T-cell (primary cell): ENCODE measurements at regions not wholly inside any gene's neighbourhood (a gene's known extent, or its start where the extent isn't known, plus 50 kb on each side); places are given as distances from the start of the nearest gene placed in this dataset.

ENCODE experiments used
- ATAC-seq, 4 experiments: fragments of 200-7000 bp in 3 of 4; fragments of 150-1000 bp in 1 of 4; cut with Tn5 transposase; replicated peaks in 1 of 4; 1 replicate in 3 of 4; 2 replicates in 1 of 4; pipeline ENCODE4 v1.10.0; 2021; ENCODE audit warnings: moderate library complexity in 3 of 4, mild to moderate bottlenecking in 2 of 4, moderate number of reproducible peaks in 1 of 4
- CTCF ChIA-PET, 2 donors: fragments of 300-600 bp; sonication (Branson Sonifier 250); formaldehyde crosslinking; loops; one replicate each; lab custom pipeline; 2022; ENCODE audit warnings: antibody characterized with exemption in 2 of 2; lab: Charles Lee
- POLR2A ChIA-PET, 2 donors: fragments of 300-600 bp; sonication (Branson Sonifier 250); formaldehyde crosslinking; loops; one replicate each; lab custom pipeline; 2022; ENCODE audit warnings: antibody characterized with exemption in 2 of 2; lab: Charles Lee
- DNase-seq, 35 experiments: peaks; one replicate each; pipeline versions ENCODE4 v3.0.0 to v3.0.0-alpha.2; 2013 to 2023
- H3K27ac ChIP-seq: one replicate; pipeline ENCODE4 v1.5.1; 2013; ENCODE audit warnings: low read length
- H3K27me3 ChIP-seq, 2 experiments: replicated peaks in 1 of 2; 1 replicate in 1 of 2; 2 replicates in 1 of 2; pipeline versions ENCODE4 v1.6.1 to v1.7.0; 2013; ENCODE audit warnings: low read length in 1 of 2, mixed read lengths in 1 of 2; ENCODE audit not compliant: control insufficient read depth in 2 of 2, insufficient read depth in 2 of 2; ENCODE audit errors: extremely low read depth in 1 of 2
- H3K36me3 ChIP-seq, 2 donors: 1 replicate in 1 of 2; 2 replicates in 1 of 2; pipeline versions ENCODE4 v1.6.1 to v1.7.0; 2013; ENCODE audit warnings: low read length in 1 of 2; ENCODE audit not compliant: control insufficient read depth in 2 of 2, insufficient read depth in 1 of 2; ENCODE audit errors: extremely low read depth in 1 of 2
- H3K4me1 ChIP-seq, 2 experiments: 1 replicate in 1 of 2; 2 replicates in 1 of 2; pipeline versions ENCODE4 v1.6.1 to v1.7.0; 2013; ENCODE audit warnings: low read length in 2 of 2, mixed read lengths in 1 of 2; ENCODE audit not compliant: insufficient read depth in 2 of 2, control insufficient read depth in 1 of 2; ENCODE audit errors: extremely low read depth in 1 of 2
- H3K4me3 ChIP-seq, 2 donors: 1 replicate in 1 of 2; 2 replicates in 1 of 2; pipeline versions ENCODE4 v1.5.1 to v1.7.0; 2013; ENCODE audit warnings: mild to moderate bottlenecking in 2 of 2, low read length in 1 of 2, moderate library complexity in 1 of 2; ENCODE audit not compliant: control insufficient read depth in 1 of 2; ENCODE audit errors: extremely low read depth in 1 of 2
- H3K9me3 ChIP-seq: 2 replicates; pipeline ENCODE4 v1.7.0; 2013
- H3K27ac Mint-ChIP-seq, 2 donors: one replicate each; pipeline ENCODE4 v1.8.0; 2020 to 2021; ENCODE audit warnings: mild to moderate bottlenecking in 2 of 2, mixed read lengths in 2 of 2
- H3K27me3 Mint-ChIP-seq, 2 donors: one replicate each; pipeline ENCODE4 v1.8.0; 2021 to 2022; ENCODE audit warnings: mixed read lengths in 2 of 2
- H3K36me3 Mint-ChIP-seq: one replicate; pipeline ENCODE4 v1.8.0; 2021; ENCODE audit warnings: mixed read lengths
- H3K4me1 Mint-ChIP-seq, 3 donors: one replicate each; pipeline ENCODE4 v1.8.0; 2020 to 2022; ENCODE audit warnings: mixed read lengths in 3 of 3, mild to moderate bottlenecking in 1 of 3
- H3K4me3 Mint-ChIP-seq, 3 donors: one replicate each; pipeline ENCODE4 v1.8.0; 2020 to 2022; ENCODE audit warnings: mild to moderate bottlenecking in 3 of 3, mixed read lengths in 3 of 3, moderate library complexity in 3 of 3
- H3K9me3 Mint-ChIP-seq, 3 donors: one replicate each; pipeline ENCODE4 v1.8.0; 2020 to 2022; ENCODE audit warnings: mixed read lengths in 3 of 3
- WGBS: methylation state at CpG from one replicate; pipeline ENCODE4 v1.1.5; 2013; ENCODE audit warnings: missing lambda C conversion rate; ENCODE audit not compliant: insufficient coverage; 5-methylcytosine and 5-hydroxymethylcytosine counted together

DNA sequence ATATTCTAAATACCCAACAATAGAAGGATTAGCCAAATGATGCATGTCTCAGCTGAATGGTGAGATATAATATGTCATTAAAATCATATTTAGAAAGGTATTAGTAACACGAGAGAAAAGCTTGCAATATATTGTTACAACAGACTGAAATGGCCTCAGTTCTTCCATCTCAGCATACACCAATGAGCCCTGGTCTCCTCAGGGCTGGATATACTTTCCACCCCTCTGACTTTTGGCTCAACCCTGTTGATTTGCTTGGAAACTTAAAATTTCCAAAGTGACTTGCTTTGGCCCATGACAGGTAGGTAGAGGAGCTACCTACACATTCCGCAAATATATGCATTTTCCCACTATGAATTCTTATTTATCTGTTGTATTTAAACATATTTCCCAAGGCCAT, 908.1 kb upstream of the TMEM132C start:
- ATAC-seq (no peak), DNase-seq (no peak)
- Mint-ChIP-seq H3K9me3 (peaks cover 0 to 8% (median 0%) of the 10 kb centered on the region in 3 donors), H3K36me3 (no peaks in the 10 kb centered on the region), H3K27ac (no peak overlapping the region), H3K4me1 (no peaks in the 10 kb centered on the region), H3K4me3 (no peak overlapping the region), H3K27me3 (no peaks in the 10 kb centered on the region)
- CTCF ChIA-PET, result no interaction called here
- H3K4me1 ChIP-seq, result no peaks in the 10 kb centered on the region
- no CpG with 5 or more reads among the region's 2 CpGs for WGBS
- POLR2A ChIA-PET, result no interaction called here
- no peaks in the 10 kb centered on the region for H3K27me3 ChIP-seq
- no peak overlapping the region for H3K4me3 ChIP-seq
- no peaks in the 10 kb centered on the region for H3K9me3 ChIP-seq
- H3K27ac ChIP-seq, result no peak overlapping the region
- H3K36me3 ChIP-seq, result no peaks in the 10 kb centered on the region

DNA sequence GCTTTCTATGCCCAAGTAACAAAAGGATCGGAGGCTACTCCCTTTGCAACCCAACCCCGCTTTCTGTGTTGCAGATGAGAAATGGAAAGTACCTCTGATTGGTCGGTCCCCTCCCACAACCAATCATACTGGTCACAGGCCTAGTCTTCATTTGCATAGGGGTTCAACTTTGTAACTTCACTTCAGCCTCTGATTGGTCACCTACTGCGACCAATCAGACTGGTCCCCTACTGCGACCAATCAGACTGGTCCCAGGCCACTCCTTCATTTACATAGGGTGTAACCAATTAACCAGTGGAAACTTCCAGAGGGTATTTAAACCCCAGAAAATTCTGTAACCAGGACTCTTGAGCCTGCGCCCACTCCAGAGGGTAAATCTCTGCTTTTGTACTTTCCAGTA, 906.4 kb upstream of the TMEM132C start:
- no peaks in the 10 kb centered on the region for H3K36me3 Mint-ChIP-seq
- Histone ChIP-seq H3K27ac (no peak overlapping the region), H3K27me3 (no peaks in the 10 kb centered on the region), H3K9me3 (no peaks in the 10 kb centered on the region), H3K4me3 (no peak overlapping the region), H3K36me3 (no peaks in the 10 kb centered on the region), H3K4me1 (no peaks in the 10 kb centered on the region)
- CTCF ChIA-PET, result no interaction called here
- no peak overlapping the region for H3K27ac Mint-ChIP-seq
- POLR2A ChIA-PET, result no interaction called here
- H3K4me3 Mint-ChIP-seq, result no peak overlapping the region
- WGBS, result no CpG with 5 or more reads among the region's 6 CpGs
- H3K9me3 Mint-ChIP-seq, result peaks cover 3 to 9% (median 9%) of the 10 kb centered on the region in 3 donors
- no peaks in the 10 kb centered on the region for H3K4me1 Mint-ChIP-seq
- peaks cover 0 to 2% of the 10 kb centered on the region in 2 donors for H3K27me3 Mint-ChIP-seq
- ATAC-seq (no peak), DNase-seq (no peak)

DNA sequence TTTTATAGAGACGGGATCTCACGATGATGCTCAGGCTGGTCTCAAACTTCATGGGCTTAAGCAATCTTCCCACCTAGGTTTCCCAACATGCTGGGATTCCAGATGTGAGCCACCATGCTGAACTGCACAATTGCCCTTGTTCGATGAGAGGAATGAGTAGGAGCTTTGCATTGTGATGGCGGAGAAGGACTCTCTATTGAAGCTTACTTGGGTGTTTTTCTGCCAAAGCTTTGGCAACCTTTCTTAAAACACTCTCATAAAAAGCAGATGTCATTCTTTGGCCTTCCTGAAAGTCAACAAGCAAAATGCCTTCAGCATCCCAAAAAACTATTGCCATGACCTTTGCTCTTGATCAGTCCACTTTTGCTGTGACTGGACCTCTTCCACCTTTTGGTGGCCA, 904.8 kb upstream of the TMEM132C start:
- no peak overlapping the region for H3K27ac ChIP-seq
- ChIA-PET POLR2A (no interaction called here), CTCF (no interaction called here)
- Mint-ChIP-seq H3K4me1 (no peaks in the 10 kb centered on the region), H3K27ac (no peak overlapping the region), H3K9me3 (peaks cover 7 to 13% (median 11%) of the 10 kb centered on the region in 3 donors), H3K4me3 (no peak overlapping the region), H3K27me3 (peaks cover 0 to 2% of the 10 kb centered on the region in 2 donors), H3K36me3 (no peaks in the 10 kb centered on the region)
- H3K36me3 ChIP-seq, result no peaks in the 10 kb centered on the region
- WGBS, result no CpG with 5 or more reads among the region's 4 CpGs
- no peaks in the 10 kb centered on the region for H3K9me3 ChIP-seq
- H3K4me3 ChIP-seq, result no peak overlapping the region
- DNase-seq (no peak), ATAC-seq (no peak)
- H3K4me1 ChIP-seq, result no peaks in the 10 kb centered on the region
- H3K27me3 ChIP-seq, result no peaks in the 10 kb centered on the region

- ATAC-seq, result no peak
- POLR2A ChIA-PET, result no interaction called here
- peaks cover 7 to 11% (median 11%) of the 10 kb centered on the region in 3 donors for H3K9me3 Mint-ChIP-seq
These were observed 903.6 kb upstream of the TMEM132C start for GRCh38 chr12:127363392-127363791.

DNA sequence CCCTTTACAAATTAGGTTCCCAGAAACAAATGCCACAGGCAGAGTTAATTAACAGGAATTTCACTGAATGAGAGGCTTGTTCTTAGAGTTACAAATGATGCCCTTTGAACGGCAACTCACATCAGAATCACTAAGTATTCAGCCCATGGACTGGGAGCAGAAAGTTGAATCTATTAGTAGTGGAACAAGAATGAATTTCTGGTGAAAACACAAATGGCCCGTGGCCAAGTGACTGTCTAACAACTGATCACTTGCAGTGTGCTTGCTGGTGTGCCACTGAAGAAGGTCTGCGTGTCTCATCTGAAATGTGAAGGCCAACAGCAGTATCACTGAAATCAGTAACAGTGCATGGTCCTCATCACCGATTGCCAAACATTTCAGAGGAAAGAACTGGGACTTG, 893.4 kb upstream of the TMEM132C start:
- POLR2A ChIA-PET, result no interaction called here
- no peak for DNase-seq
- H3K27ac Mint-ChIP-seq, result no peak overlapping the region

More at GRCh38 chr12:127363392-127363791, 903.6 kb upstream of the TMEM132C start:
- H3K4me1 ChIP-seq, result no peaks in the 10 kb centered on the region
- CTCF ChIA-PET, result no interaction called here
- no peaks in the 10 kb centered on the region for H3K36me3 Mint-ChIP-seq
- no peak overlapping the region for H3K27ac Mint-ChIP-seq
- WGBS, result 33% methylated on average over 1 of the region's 2 CpGs
- no peak overlapping the region for H3K27ac ChIP-seq
- no peaks in the 10 kb centered on the region for H3K36me3 ChIP-seq
- H3K4me3 ChIP-seq, result no peak overlapping the region
- H3K4me3 Mint-ChIP-seq, result no peak overlapping the region
- peaks cover 0 to 2% of the 10 kb centered on the region in 2 donors for H3K27me3 Mint-ChIP-seq
- H3K27me3 ChIP-seq, result no peaks in the 10 kb centered on the region
- H3K4me1 Mint-ChIP-seq, result no peaks in the 10 kb centered on the region
- no peak for DNase-seq
- H3K9me3 ChIP-seq, result no peaks in the 10 kb centered on the region

GRCh38 chr12:127374447-127374846, 892.5 kb upstream of the TMEM132C start:
- no peaks in the 10 kb centered on the region for H3K9me3 ChIP-seq
- ChIA-PET POLR2A (no interaction called here), CTCF (no interaction called here)
- H3K4me3 ChIP-seq, result no peak overlapping the region
- H3K27me3 ChIP-seq, result peaks cover 0 to 3% of the 10 kb centered on the region in 2 experiments
- peaks cover 0 to 5% (median 0%) of the 10 kb centered on the region in 3 donors for H3K9me3 Mint-ChIP-seq
- H3K36me3 ChIP-seq, result no peaks in the 10 kb centered on the region
- ATAC-seq (no peak), DNase-seq (no peak)
- no peak overlapping the region for H3K4me3 Mint-ChIP-seq
- H3K36me3 Mint-ChIP-seq, result no peaks in the 10 kb centered on the region
- peaks cover 0 to 4% (median 0%) of the 10 kb centered on the region in 3 donors for H3K4me1 Mint-ChIP-seq
- H3K27me3 Mint-ChIP-seq, result peaks cover 0 to 11% of the 10 kb centered on the region in 2 donors
- H3K4me1 ChIP-seq, result no peaks in the 10 kb centered on the region
- no peak overlapping the region for H3K27ac Mint-ChIP-seq
- no peak overlapping the region for H3K27ac ChIP-seq

More for the DNA sequence above, 893.4 kb upstream of the TMEM132C start:
- peaks cover 0 to 5% (median 5%) of the 10 kb centered on the region in 3 donors for H3K9me3 Mint-ChIP-seq
- H3K36me3 Mint-ChIP-seq, result no peaks in the 10 kb centered on the region
- Histone ChIP-seq H3K27me3 (peaks cover 0 to 3% of the 10 kb centered on the region in 2 experiments), H3K9me3 (no peaks in the 10 kb centered on the region), H3K27ac (no peak overlapping the region), H3K4me3 (no peak overlapping the region), H3K4me1 (no peaks in the 10 kb centered on the region), H3K36me3 (no peaks in the 10 kb centered on the region)
- H3K4me3 Mint-ChIP-seq, result no peak overlapping the region
- ATAC-seq, result no peak
- CTCF ChIA-PET, result no interaction called here
- H3K4me1 Mint-ChIP-seq, result no peaks in the 10 kb centered on the region
- WGBS, result 84% methylated on average over 3 of the region's 4 CpGs
- peaks cover 0 to 8% of the 10 kb centered on the region in 2 donors for H3K27me3 Mint-ChIP-seq
